Activated T-helper 1 cell treated with anti-CD3 and anti-CD28 coated beads, Interleukin-12 subunit alpha, Interleukin-12 subunit beta, Interleukin-2, Interleukin-4 antibody, amounts not matched to agents 30 ng/mL and 10 ng/mL and 1 ng/mL, durations not matched to agents 14 hours and 24 hours and 36 hours (primary cell): ENCODE measurements at regions not wholly inside any gene's neighbourhood (a gene's known extent, or its start where the extent isn't known, plus 50 kb on each side); places are given as distances from the start of the nearest gene placed in this dataset.

Source experiments
- DNase-seq: peaks from one replicate; pipeline ENCODE4 v3.0.0; 2021; ENCODE audit warnings: low spot score
- H3K27ac Mint-ChIP-seq: one replicate; pipeline ENCODE4 v1.8.0; 2021; ENCODE audit warnings: mild to moderate bottlenecking, mixed read lengths
- H3K27me3 Mint-ChIP-seq: one replicate; pipeline ENCODE4 v1.8.0; 2022; ENCODE audit warnings: mild to moderate bottlenecking, moderate library complexity, mixed read lengths; ENCODE audit not compliant: insufficient read depth
- H3K36me3 Mint-ChIP-seq: one replicate; pipeline ENCODE4 v1.8.0; 2021; ENCODE audit warnings: low read depth, mixed read lengths
- H3K4me1 Mint-ChIP-seq: one replicate; pipeline ENCODE4 v1.8.0; 2021; ENCODE audit warnings: low read depth, mixed read lengths
- H3K4me3 Mint-ChIP-seq: one replicate; pipeline ENCODE4 v1.8.0; 2021; ENCODE audit warnings: mild to moderate bottlenecking, moderate library complexity, mixed read lengths
- H3K9me3 Mint-ChIP-seq: one replicate; pipeline ENCODE4 v1.8.0; 2021; ENCODE audit warnings: mixed read lengths
- intact Hi-C: fragments of 100-400 bp; cut with micrococcal nuclease; formaldehyde crosslinking; loops from one replicate; pipeline ENCODE4 v1.15.1; 2024

GRCh38 chr20:40108321-40108720 is 580.7 kb downstream of the MAFB start:
- Mint-ChIP-seq H3K27ac (no peak overlapping the region), H3K36me3 (no peaks in the 10 kb centered on the region), H3K9me3 (no peaks in the 10 kb centered on the region), H3K4me1 (no peaks in the 10 kb centered on the region), H3K4me3 (no peak overlapping the region), H3K27me3 (no peaks in the 10 kb centered on the region)
- no peak for DNase-seq
- intact Hi-C loops = no loop called here

GRCh38 chr20:40104959-40105358 is 584.1 kb downstream of the MAFB start:
- intact Hi-C loops = no loop called here
- Mint-ChIP-seq H3K9me3 (no peaks in the 10 kb centered on the region), H3K27me3 (no peaks in the 10 kb centered on the region), H3K4me1 (no peaks in the 10 kb centered on the region), H3K27ac (no peak overlapping the region), H3K4me3 (no peak overlapping the region), H3K36me3 (no peaks in the 10 kb centered on the region)
- DNase-seq = no peak

- Mint-ChIP-seq H3K4me3 (no peak overlapping the region), H3K36me3 (no peaks in the 10 kb centered on the region), H3K4me1 (no peaks in the 10 kb centered on the region), H3K27ac (no peak overlapping the region), H3K27me3 (no peaks in the 10 kb centered on the region), H3K9me3 (no peaks in the 10 kb centered on the region)
- intact Hi-C loops = no loop called here
- DNase-seq = no peak
These were observed 585.6 kb downstream of the MAFB start for GRCh38 chr20:40103420-40103819.

GRCh38 chr20:40101560-40101959 is 587.5 kb downstream of the MAFB start:
- no peak for DNase-seq
- H3K4me3 Mint-ChIP-seq = no peak overlapping the region
- H3K9me3 Mint-ChIP-seq = no peaks in the 10 kb centered on the region
- no peak overlapping the region for H3K27ac Mint-ChIP-seq
- H3K27me3 Mint-ChIP-seq = no peaks in the 10 kb centered on the region
- no peaks in the 10 kb centered on the region for H3K36me3 Mint-ChIP-seq
- no peaks in the 10 kb centered on the region for H3K4me1 Mint-ChIP-seq
- intact Hi-C loops = no loop called here

DNA sequence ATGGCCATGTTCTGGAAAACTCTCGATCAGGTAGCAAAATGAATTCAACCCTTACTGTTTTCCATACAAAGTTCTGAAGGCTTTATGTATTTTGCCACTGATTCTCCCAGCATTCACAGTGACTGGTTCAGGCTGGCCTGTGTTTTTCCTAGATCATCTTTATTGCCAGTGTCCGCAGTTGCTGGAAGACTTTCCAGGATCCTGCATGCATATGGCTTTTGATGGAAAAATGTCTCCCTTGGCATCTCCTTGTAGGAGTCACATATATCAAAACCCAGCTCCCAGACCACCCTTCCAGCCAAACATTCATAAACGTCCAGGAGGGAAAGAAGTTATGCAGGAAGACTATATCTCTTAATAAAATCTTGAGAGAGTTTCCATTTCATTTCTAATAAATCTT is 588.8 kb downstream of the MAFB start:
- no peaks in the 10 kb centered on the region for H3K4me1 Mint-ChIP-seq

DNA sequence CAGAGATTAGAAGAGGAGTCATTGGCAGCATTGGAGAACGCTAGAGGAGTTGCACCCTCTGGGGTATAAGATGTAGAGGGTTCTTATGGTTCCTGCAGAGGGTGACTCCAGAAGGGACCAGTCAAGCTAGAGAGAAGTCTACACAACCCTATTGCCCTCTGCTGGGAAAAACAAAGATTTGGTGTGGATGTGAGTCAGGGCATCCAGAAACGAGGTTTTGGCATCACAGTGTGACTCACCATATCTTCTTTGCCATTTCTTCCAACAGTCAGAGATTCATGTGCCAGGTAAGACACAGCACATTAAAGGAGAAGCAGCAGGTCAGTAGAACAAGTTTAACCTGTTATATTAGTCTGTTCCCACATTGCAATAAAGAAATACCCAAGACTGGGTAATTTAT is 598.8 kb downstream of the MAFB start:
- H3K9me3 Mint-ChIP-seq = no peaks in the 10 kb centered on the region
- no peak overlapping the region for H3K27ac Mint-ChIP-seq
- no peak overlapping the region for H3K4me3 Mint-ChIP-seq
- H3K4me1 Mint-ChIP-seq = no peaks in the 10 kb centered on the region
- no peaks in the 10 kb centered on the region for H3K36me3 Mint-ChIP-seq
- no peak for DNase-seq
- intact Hi-C loops = no loop called here
- no peaks in the 10 kb centered on the region for H3K27me3 Mint-ChIP-seq

More for the DNA sequence above, 588.8 kb downstream of the MAFB start:
- Mint-ChIP-seq H3K9me3 (no peaks in the 10 kb centered on the region), H3K4me3 (no peak overlapping the region), H3K27ac (no peak overlapping the region), H3K36me3 (no peaks in the 10 kb centered on the region), H3K27me3 (no peaks in the 10 kb centered on the region)
- intact Hi-C loops = no loop called here
- DNase-seq = no peak

- H3K27me3 Mint-ChIP-seq = no peaks in the 10 kb centered on the region
These were observed 601.5 kb downstream of the MAFB start for GRCh38 chr20:40087496-40087895.

GRCh38 chr20:40085513-40085912 is 603.5 kb downstream of the MAFB start:
- Mint-ChIP-seq H3K4me1 (no peaks in the 10 kb centered on the region), H3K9me3 (peaks cover 4% of the 10 kb centered on the region), H3K36me3 (no peaks in the 10 kb centered on the region), H3K27me3 (no peaks in the 10 kb centered on the region), H3K27ac (no peak overlapping the region), H3K4me3 (no peak overlapping the region)
- DNase-seq = no peak
- intact Hi-C loops = no loop called here

More at GRCh38 chr20:40087496-40087895, 601.5 kb downstream of the MAFB start:
- Mint-ChIP-seq H3K4me1 (no peaks in the 10 kb centered on the region), H3K27ac (no peak overlapping the region), H3K9me3 (peaks cover 4% of the 10 kb centered on the region), H3K4me3 (no peak overlapping the region), H3K36me3 (no peaks in the 10 kb centered on the region)
- intact Hi-C loops = no loop called here
- DNase-seq = no peak

- no peaks in the 10 kb centered on the region for H3K27me3 Mint-ChIP-seq
- H3K4me3 Mint-ChIP-seq = no peak overlapping the region
- peaks cover 4% of the 10 kb centered on the region for H3K9me3 Mint-ChIP-seq
- no peak for DNase-seq
- H3K36me3 Mint-ChIP-seq = no peaks in the 10 kb centered on the region
- H3K27ac Mint-ChIP-seq = no peak overlapping the region
- intact Hi-C loops = no loop called here
- no peaks in the 10 kb centered on the region for H3K4me1 Mint-ChIP-seq
These were observed 606.6 kb downstream of the MAFB start for GRCh38 chr20:40082436-40082835.

DNA sequence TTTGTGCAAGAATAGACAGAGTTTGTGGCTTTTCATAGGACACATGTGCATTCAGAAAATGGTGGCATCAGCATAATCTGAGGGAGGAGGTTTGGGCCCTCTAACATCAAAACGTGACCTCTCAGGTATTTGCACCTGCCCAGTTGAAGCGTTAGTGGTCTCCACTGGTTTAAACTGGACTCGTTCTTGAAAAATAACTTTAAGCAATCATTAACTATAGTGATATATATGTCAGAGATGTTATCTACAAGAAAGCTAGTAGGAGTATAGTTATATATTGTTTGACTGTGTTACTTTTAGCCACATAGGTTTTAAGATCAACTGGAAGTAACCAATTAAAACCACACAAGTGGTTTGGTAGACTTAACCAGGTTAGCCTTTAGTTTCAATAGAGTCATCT is 607.4 kb downstream of the MAFB start:
- intact Hi-C loops = no loop called here
- Mint-ChIP-seq H3K4me1 (no peaks in the 10 kb centered on the region), H3K9me3 (peaks cover 4% of the 10 kb centered on the region), H3K4me3 (no peak overlapping the region), H3K27ac (no peak overlapping the region), H3K36me3 (no peaks in the 10 kb centered on the region), H3K27me3 (no peaks in the 10 kb centered on the region)
- DNase-seq = no peak

DNA sequence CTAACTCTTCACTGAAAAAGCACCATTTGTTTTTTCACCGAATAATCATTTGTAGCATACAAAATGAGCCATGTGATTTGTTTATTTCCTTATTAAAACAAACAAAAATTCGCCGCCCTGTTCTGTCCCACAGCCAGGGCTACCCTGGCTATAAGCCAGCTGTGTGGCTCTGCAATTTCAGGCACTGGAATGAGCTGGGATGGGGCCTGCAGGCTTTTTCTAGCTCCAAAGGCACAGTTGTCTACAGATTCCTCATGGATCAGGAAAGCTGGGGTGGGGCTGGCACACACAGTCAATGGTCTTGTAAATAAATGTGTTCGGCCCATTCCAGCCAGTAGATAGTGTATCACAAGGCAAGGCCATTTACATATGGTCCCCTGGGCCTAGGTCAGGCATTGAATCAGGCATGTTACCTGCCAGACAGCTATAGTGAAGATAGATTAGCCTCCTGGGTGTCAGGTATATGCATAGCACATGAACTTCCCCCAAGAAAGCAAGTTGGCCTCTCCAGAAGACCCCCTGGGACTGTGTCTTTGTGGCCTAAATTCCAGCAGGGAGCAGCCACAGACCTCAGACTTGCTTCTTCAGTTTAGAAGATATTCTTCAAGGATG is 608.9 kb downstream of the MAFB start:
- DNase-seq = no peak
- peaks cover 4% of the 10 kb centered on the region for H3K9me3 Mint-ChIP-seq
- no peak overlapping the region for H3K4me3 Mint-ChIP-seq
- intact Hi-C loops = no loop called here
- no peaks in the 10 kb centered on the region for H3K36me3 Mint-ChIP-seq
- H3K27ac Mint-ChIP-seq = no peak overlapping the region
- H3K4me1 Mint-ChIP-seq = no peaks in the 10 kb centered on the region
- no peaks in the 10 kb centered on the region for H3K27me3 Mint-ChIP-seq

- no peaks in the 10 kb centered on the region for H3K9me3 Mint-ChIP-seq
- H3K27ac Mint-ChIP-seq = no peak overlapping the region
- intact Hi-C loops = no loop called here
- no peaks in the 10 kb centered on the region for H3K36me3 Mint-ChIP-seq
- H3K4me3 Mint-ChIP-seq = no peak overlapping the region
- DNase-seq = no peak
- H3K4me1 Mint-ChIP-seq = no peaks in the 10 kb centered on the region
- peaks cover 2% of the 10 kb centered on the region for H3K27me3 Mint-ChIP-seq
These were observed 615.4 kb downstream of the MAFB start for GRCh38 chr20:40073535-40074111.

- no peak overlapping the region for H3K27ac Mint-ChIP-seq
- no peaks in the 10 kb centered on the region for H3K4me1 Mint-ChIP-seq
- peaks cover 2% of the 10 kb centered on the region for H3K27me3 Mint-ChIP-seq
- no peaks in the 10 kb centered on the region for H3K36me3 Mint-ChIP-seq
- intact Hi-C loops = no loop called here
- H3K9me3 Mint-ChIP-seq = no peaks in the 10 kb centered on the region
- DNase-seq = no peak
- no peak overlapping the region for H3K4me3 Mint-ChIP-seq
These were observed 616.1 kb downstream of the MAFB start for GRCh38 chr20:40072907-40073306.

DNA sequence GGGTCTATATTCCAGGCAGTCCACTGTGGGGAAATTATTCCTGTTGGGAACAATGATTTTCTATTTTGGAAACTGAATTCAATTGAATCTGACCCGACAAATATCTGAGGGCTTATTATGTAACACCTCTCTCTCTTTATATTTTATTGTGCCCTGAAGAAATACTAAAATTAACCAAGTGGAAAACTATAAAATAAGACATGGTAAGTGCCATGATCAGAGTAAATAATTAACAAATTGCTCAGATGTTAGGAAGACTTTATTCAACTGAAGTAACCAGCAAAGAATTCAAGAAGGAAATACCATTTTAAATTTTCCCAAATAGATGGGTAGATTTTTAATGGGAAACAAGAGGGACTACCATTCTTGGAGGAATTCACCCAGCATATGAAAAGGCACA is 632.9 kb downstream of the MAFB start:
- H3K27me3 Mint-ChIP-seq = no peaks in the 10 kb centered on the region
- intact Hi-C loops = no loop called here

More for the DNA sequence above, 632.9 kb downstream of the MAFB start:
- no peaks in the 10 kb centered on the region for H3K4me1 Mint-ChIP-seq
- no peak overlapping the region for H3K4me3 Mint-ChIP-seq
- peaks cover 10% of the 10 kb centered on the region for H3K9me3 Mint-ChIP-seq
- no peak for DNase-seq
- H3K27ac Mint-ChIP-seq = no peak overlapping the region
- no peaks in the 10 kb centered on the region for H3K36me3 Mint-ChIP-seq
